Osteocyte (in vitro differentiated cells): ENCODE measurements at regions not wholly inside any gene's neighbourhood (a gene's known extent, or its start where the extent isn't known, plus 50 kb on each side); places are given as distances from the start of the nearest gene placed in this dataset.
"Not testable (repeated sequence)": the region's sequence is repeated elsewhere in the genome, so short reads cannot be mapped to it uniquely, and the experiment has no call there.

ENCODE experiments used
- DNase-seq: peaks from one replicate; pipeline ENCODE4 v3.0.0; 2021; ENCODE audit warnings: mixed read lengths; ENCODE audit not compliant: unreplicated experiment; ENCODE audit errors: extremely low spot score
- H3K27ac Mint-ChIP-seq: one replicate; pipeline ENCODE4 v1.8.0; 2021; ENCODE audit warnings: mild to moderate bottlenecking, mixed read lengths; ENCODE audit not compliant: unreplicated experiment
- H3K27me3 Mint-ChIP-seq: one replicate; pipeline ENCODE4 v1.8.0; 2021; ENCODE audit warnings: mixed read lengths; ENCODE audit not compliant: unreplicated experiment
- H3K36me3 Mint-ChIP-seq: one replicate; pipeline ENCODE4 v1.8.0; 2021; ENCODE audit warnings: mixed read lengths; ENCODE audit not compliant: unreplicated experiment
- H3K4me1 Mint-ChIP-seq: one replicate; pipeline ENCODE4 v1.8.0; 2021; ENCODE audit warnings: mixed read lengths; ENCODE audit not compliant: unreplicated experiment
- H3K4me3 Mint-ChIP-seq: one replicate; pipeline ENCODE4 v1.8.0; 2021; ENCODE audit warnings: mild to moderate bottlenecking, moderate library complexity, mixed read lengths; ENCODE audit not compliant: unreplicated experiment
- H3K9me3 Mint-ChIP-seq: one replicate; pipeline ENCODE4 v1.8.0; 2021; ENCODE audit warnings: mixed read lengths; ENCODE audit not compliant: unreplicated experiment

- H3K9me3 Mint-ChIP-seq, H3K4me1 Mint-ChIP-seq, H3K27me3 Mint-ChIP-seq, H3K27ac Mint-ChIP-seq, H3K4me3 Mint-ChIP-seq, DNase-seq, H3K36me3 Mint-ChIP-seq: not testable (repeated sequence)
These were observed 368.4 kb upstream of the TSPY2 start for GRCh38 chrY:5877617-5878016.

GRCh38 chrY:5890655-5891054 lies 355.4 kb upstream of the TSPY2 start:
- not testable (repeated sequence) for DNase-seq, H3K27ac Mint-ChIP-seq, H3K9me3 Mint-ChIP-seq, H3K36me3 Mint-ChIP-seq, H3K4me3 Mint-ChIP-seq, H3K4me1 Mint-ChIP-seq, H3K27me3 Mint-ChIP-seq

- H3K36me3 Mint-ChIP-seq: not testable (repeated sequence)
These were observed 349.3 kb upstream of the TSPY2 start for GRCh38 chrY:5896688-5897087.

GRCh38 chrY:5908696-5909494 lies 337.1 kb upstream of the TSPY2 start:
- peak; percentile 0 for DNase-seq
- not testable (repeated sequence) for H3K4me1 Mint-ChIP-seq, H3K27ac Mint-ChIP-seq, H3K9me3 Mint-ChIP-seq, H3K36me3 Mint-ChIP-seq, H3K27me3 Mint-ChIP-seq, H3K4me3 Mint-ChIP-seq

More at GRCh38 chrY:5896688-5897087, 349.3 kb upstream of the TSPY2 start:
- H3K9me3 Mint-ChIP-seq, H3K27me3 Mint-ChIP-seq, H3K4me3 Mint-ChIP-seq, H3K27ac Mint-ChIP-seq, DNase-seq, H3K4me1 Mint-ChIP-seq: not testable (repeated sequence)

GRCh38 chrY:5938442-5938841 lies 307.6 kb upstream of the TSPY2 start:
- DNase-seq, H3K36me3 Mint-ChIP-seq, H3K27me3 Mint-ChIP-seq, H3K4me3 Mint-ChIP-seq, H3K9me3 Mint-ChIP-seq, H3K27ac Mint-ChIP-seq, H3K4me1 Mint-ChIP-seq: not testable (repeated sequence)

- H3K4me1 Mint-ChIP-seq, H3K9me3 Mint-ChIP-seq, H3K36me3 Mint-ChIP-seq: not testable (repeated sequence)
These were observed 299.5 kb upstream of the TSPY2 start for GRCh38 chrY:5946380-5947119.

GRCh38 chrY:5967019-5967418 lies 279.0 kb upstream of the TSPY2 start:
- not testable (repeated sequence) for H3K4me1 Mint-ChIP-seq, H3K9me3 Mint-ChIP-seq, DNase-seq, H3K27me3 Mint-ChIP-seq, H3K36me3 Mint-ChIP-seq, H3K4me3 Mint-ChIP-seq, H3K27ac Mint-ChIP-seq

More at GRCh38 chrY:5946380-5947119, 299.5 kb upstream of the TSPY2 start:
- DNase-seq, H3K27me3 Mint-ChIP-seq, H3K27ac Mint-ChIP-seq, H3K4me3 Mint-ChIP-seq: not testable (repeated sequence)

GRCh38 chrY:5990665-5991064 lies 255.4 kb upstream of the TSPY2 start:
- H3K27ac Mint-ChIP-seq, H3K36me3 Mint-ChIP-seq, H3K27me3 Mint-ChIP-seq, H3K4me3 Mint-ChIP-seq, H3K4me1 Mint-ChIP-seq, DNase-seq, H3K9me3 Mint-ChIP-seq: not testable (repeated sequence)
